ENCODE measurements at regions not wholly inside any gene's neighbourhood (a gene's known extent, or its start where the extent isn't known, plus 50 kb on each side); places are given as distances from the start of the nearest gene placed in this dataset.

- DNase-seq (ENCODE audit: low spot score) = no peak
Observed at GRCh38 chr2:6068429-6068828, 376.2 kb downstream of the SOX11 start.

GRCh38 chr2:6069381-6069780 lies 377.2 kb downstream of the SOX11 start:
- no peak for DNase-seq (ENCODE audit: low spot score)

DNA sequence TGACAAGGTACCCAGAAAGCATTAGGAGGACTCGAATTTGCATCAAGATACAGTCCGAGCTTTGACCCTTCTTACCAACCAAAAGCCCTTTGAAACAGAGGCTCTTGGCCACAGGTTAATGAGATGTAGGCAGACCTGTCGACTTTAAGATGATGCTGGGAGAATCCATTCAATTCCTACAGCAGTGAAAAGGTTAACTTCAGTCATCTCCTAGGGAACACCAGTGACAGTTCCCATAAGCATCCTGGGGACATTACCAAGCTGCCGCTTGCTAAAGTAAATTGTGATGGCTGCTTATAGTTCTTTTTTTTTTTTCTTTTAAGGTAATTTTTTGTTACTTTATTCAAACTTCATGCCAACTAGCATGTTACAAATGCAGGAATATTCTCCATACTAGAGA lies 379.3 kb downstream of the SOX11 start:
- DNase-seq (ENCODE audit: low spot score) = no peak

- no peak for DNase-seq (ENCODE audit: low spot score)
Observed at GRCh38 chr2:6072276-6072675, 380.1 kb downstream of the SOX11 start.

DNA sequence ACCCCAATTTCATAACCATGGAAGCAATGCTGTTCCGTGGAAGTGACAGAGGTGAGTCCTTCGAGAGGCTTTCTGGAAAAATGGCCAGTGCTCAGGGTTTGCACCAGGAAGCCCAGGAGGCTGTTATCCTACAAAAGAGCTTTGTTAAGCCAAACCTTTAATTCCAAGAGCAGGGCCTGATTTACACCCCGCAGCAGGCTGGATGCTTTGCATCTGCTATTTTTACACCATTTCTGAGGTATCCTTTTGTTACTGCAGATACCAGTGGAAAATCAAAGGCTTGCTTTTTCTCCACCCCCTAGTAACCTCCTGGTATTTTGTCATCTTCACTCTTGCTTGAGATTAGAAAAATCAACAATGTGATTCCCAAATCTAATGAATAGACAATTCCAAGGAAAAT lies 380.6 kb downstream of the SOX11 start:
- DNase-seq (ENCODE audit: low spot score) = no peak

GRCh38 chr2:6073191-6074088 lies 381.3 kb downstream of the SOX11 start:
- DNase-seq (ENCODE audit: low spot score) = no peak

GRCh38 chr2:6074089-6074643 lies 382.0 kb downstream of the SOX11 start:
- no peak for DNase-seq (ENCODE audit: low spot score)

GRCh38 chr2:6077585-6077984 lies 385.4 kb downstream of the SOX11 start:
- no peak for DNase-seq (ENCODE audit: low spot score)

- DNase-seq (ENCODE audit: low spot score) = no peak
Observed at GRCh38 chr2:6078414-6078813, 386.2 kb downstream of the SOX11 start.

GRCh38 chr2:6079405-6079804 lies 387.2 kb downstream of the SOX11 start:
- no peak for DNase-seq (ENCODE audit: low spot score)

- DNase-seq (ENCODE audit: low spot score) = no peak
Observed at GRCh38 chr2:6080932-6081753, 389.0 kb downstream of the SOX11 start.

DNA sequence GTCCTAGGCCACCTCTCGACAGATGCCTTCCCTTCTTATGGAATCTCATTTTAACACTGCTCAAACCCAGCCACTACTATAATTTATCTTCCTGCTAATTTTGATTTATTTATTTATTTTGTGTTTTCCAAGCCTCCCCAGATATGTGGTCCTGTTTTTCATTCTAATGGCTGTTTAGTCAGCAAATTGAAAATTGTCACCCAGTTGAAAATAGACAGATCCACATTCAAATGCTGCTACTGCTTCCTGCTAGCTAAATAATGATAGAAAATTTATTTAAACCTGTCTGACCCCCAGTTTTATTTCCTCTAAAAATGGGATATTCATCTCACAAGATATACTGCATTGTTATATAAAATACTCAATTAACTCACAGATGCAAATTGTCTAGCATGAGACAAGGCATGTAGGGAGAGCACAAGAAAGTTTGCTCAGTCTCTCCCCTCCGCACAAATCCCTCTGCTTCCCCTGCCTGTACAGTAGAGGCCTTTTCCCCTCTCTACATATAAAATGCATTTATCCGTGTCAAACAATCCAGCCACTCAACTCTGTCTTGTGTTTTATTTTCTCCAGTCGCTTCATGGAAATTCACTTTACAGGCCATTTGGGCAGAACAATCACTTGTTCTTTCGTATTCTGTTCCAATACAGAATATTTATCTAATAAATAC lies 389.9 kb downstream of the SOX11 start:
- DNase-seq (ENCODE audit: low spot score) = no peak

- DNase-seq (ENCODE audit: low spot score) = no peak
Observed at GRCh38 chr2:6082625-6083018, 390.4 kb downstream of the SOX11 start.

DNA sequence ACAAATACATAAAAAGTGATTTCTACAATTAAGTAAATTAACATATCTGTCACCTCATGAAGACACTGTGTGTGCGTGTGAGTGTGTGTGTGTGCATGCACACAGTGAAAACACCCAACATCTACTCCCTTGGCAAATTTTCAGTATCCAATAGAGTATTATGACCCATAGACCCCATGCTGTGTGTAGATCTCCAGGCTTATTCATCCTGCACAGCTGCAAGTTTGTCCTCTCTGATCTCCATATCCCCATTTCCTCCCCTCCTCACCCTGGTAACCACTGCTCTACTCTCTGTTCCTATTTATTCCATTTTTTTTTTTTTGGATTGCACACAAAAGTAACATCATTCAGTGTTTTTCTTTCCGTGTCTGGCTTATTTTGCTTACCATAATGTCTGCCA lies 391.0 kb downstream of the SOX11 start:
- no peak for DNase-seq (ENCODE audit: low spot score)

DNA sequence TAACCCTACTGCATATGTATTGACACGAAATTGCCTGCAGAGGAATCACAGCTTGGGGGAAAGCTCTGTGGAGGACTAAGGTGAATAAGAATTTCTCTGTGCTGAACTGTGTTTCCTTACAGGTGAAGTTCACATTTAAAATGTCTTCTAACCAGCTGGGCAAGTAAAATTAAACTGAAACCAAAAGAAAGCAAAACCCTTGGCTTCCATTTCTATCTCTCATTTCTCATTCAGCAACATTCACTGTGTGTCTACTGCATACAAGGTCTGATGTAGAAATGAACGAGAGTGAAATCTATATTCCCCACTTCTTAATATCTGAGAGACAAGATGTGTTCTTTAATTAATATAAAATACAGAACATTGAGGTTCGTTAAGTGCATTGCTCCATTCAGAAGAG lies 397.3 kb downstream of the SOX11 start:
- DNase-seq (ENCODE audit: low spot score) = no peak

DNA sequence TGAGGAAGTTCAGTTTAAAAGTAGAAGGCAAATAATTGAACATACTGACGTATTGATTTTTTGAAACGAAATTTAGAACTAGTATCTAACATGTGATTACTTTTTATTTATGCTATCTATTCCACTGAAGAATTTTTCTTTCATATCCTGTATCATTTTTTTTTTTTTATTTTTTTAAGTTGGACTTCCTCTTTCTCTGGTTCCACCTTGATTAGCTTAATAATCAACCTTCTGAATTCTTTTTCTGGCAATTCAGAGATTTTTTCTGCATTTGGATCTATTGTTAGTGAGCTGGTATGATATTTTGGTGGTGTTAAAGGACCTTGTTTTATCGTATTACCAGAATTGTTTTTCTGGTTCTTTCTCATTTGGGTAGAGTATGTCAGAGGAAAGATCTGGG lies 411.2 kb downstream of the SOX11 start:
- no peak for DNase-seq (ENCODE audit: low spot score)

GRCh38 chr2:6103949-6104348 lies 411.8 kb downstream of the SOX11 start:
- peak; percentile 9 for DNase-seq (ENCODE audit: low spot score)

DNA sequence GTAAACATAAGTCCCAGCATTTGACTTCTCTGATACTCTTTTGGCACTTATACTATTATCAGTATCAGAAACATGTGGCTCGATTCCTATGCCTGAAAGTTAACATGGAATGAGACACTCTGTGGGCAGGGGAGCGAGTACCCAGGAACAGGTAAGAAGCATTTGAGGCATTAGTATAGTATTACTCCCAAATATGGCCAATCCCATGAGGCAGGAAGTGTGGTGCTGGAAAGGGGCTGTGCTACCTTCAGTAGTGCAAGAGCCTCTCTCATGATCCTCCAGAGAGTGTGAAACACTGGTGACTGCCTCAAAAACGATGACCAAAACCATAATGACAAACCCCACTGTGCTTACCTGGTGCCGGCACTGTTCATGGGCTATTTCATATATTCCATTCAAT lies 415.1 kb downstream of the SOX11 start:
- no peak for DNase-seq (ENCODE audit: low spot score)

GRCh38 chr2:6109831-6110230 lies 417.6 kb downstream of the SOX11 start:
- DNase-seq (ENCODE audit: low spot score) = no peak

DNA sequence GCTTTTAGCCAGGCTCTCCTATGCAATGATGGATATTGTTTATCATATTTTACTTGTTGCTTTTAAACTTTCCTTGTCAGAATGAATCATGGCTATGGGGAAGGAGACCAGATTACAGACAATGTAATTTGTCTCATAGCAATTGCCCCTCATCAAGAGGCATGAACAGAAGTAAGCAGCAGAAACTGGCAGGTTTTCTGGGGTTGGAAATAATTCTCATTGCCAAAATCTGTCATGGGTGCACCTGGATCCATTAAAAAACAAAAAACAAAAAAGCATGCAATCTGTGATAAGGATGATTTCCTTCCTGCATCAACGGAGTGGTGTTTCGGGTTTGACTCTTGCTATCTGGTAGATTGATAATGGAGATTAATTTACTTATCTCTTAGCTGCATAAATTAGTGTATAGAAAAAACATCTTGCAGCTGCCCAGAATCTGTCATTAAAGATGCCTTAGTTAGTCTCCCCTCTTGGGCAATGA lies 419.6 kb downstream of the SOX11 start:
- DNase-seq (ENCODE audit: low spot score) = no peak

DNA sequence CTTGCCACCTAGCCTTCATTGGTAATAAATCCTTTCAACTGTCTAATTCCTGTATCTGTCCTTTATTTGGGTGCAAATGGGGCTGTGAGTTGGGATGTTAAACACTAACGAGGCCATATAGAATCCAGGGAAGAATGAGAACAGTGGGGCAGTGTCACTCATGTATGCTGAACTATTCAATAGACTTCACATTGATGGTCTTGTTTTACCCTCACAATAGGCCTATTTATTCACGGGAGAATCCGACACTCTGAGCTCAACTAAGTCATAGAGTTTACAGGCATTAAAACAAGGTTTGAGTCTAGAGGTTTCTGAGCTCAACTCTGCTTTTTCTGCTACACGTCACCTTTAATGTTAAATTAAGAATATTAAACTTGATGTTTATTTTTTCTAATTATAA lies 421.6 kb downstream of the SOX11 start:
- no peak for DNase-seq (ENCODE audit: low spot score)

DNA sequence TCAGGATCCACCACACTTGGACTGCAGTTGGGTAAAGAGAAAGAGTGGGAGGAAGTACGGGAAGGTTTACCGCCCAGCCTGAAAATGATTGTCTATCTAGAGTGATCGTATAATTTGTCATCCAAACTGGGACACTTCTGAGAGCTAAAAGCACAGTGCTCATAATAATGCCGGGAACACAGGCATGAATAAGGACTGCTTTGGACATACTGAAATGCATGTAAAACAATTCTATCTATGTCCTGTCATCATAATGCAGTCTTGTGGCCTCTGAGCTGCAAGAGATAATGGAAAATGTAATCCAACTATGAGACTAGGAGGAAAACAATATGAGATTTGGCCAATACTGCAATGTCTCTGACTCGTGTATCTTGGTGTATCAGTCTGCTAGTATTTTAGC lies 435.5 kb downstream of the SOX11 start:
- DNase-seq (ENCODE audit: low spot score) = no peak

Data from kidney tubule cell (primary cell).